ENCODE measurements at regions not wholly inside any gene's neighbourhood (a gene's known extent, or its start where the extent isn't known, plus 50 kb on each side); places are given as distances from the start of the nearest gene placed in this dataset.

DNA sequence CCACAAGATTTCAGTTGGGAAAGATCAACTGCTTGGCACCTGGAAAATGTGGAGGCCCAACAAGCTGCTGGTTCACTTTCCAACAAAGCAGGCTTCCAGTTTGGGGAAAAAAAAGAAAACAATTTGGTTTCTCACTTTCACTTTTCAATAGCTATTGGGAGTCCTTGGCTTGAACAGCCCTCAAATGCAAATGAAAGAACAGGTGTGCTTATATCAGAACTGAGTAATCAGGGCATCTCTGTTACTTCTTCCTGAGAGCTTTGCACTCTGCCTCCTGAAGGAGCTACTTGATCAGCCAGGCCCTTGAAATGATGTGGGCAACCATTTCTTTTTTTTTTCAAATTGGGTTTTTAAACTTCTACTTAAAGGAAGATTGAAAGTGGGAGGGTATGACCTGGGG lies 73.5 kb downstream of the MFAP3 start:
- ATAC-seq (no peak), DNase-seq (no peak)
- intact Hi-C loops (cut with DNase I), result no loop called here
- Histone ChIP-seq H3K36me3 (no peaks in the 10 kb centered on the region), H3K4me3 (no peak overlapping the region), H3K27ac (no peak overlapping the region), H3K4me1 (no peaks in the 10 kb centered on the region), H3K27me3 (no peaks in the 10 kb centered on the region), H3K9me3 (no peaks in the 10 kb centered on the region)
- TF ChIP-seq CTCF (IDR thresholded peaks at IDR 0.05), result no peak

DNA sequence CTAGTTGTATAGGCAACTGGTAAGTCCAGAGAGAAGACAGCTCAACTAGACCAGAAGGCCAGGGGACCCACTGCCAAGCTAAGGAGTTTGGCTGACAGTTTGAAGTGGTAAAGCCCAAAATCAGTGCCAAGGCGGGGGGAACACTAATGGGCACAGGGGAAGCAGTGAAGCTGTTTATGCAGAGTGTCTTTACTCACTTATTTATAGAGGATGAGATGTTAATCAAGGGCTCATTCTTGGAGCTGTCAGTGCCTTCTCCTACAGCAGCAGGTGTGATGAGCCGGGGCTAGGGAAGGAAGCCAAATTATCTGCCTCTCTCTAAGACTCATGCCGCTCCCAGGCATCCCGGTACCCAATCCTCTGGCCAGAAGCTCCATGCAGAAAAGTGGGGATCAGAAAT lies 75.2 kb upstream of the GALNT10 start:
- no peaks in the 10 kb centered on the region for H3K9me3 ChIP-seq
- no peaks in the 10 kb centered on the region for H3K36me3 ChIP-seq
- ATAC-seq, result no peak
- H3K27me3 ChIP-seq, result no peaks in the 10 kb centered on the region
- no peak for DNase-seq
- no peak overlapping the region for H3K27ac ChIP-seq
- H3K4me1 ChIP-seq, result no peaks in the 10 kb centered on the region
- intact Hi-C loops (cut with DNase I), result no loop called here
- no peak for TF ChIP-seq CTCF (IDR thresholded peaks at IDR 0.05)
- H3K4me3 ChIP-seq, result no peak overlapping the region

DNA sequence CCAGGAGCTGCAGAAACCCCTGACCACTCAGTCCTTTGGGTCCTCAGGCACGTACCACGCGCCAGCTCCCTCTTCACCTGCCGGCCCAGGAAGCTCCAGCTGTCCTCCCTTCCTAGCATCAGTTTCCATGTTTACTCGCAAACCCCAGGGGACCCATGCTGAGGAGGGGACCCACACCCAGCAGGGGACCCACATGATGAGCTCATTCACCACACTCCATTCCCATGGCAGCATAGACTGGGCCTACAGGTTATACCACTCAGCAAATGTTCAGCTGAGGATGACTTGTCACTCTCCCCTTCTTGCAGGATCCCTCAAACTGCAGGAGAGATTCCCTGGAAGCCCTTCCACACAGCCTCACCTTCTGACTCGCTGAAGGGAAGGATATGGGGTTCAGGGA lies 73.5 kb upstream of the GALNT10 start:
- Histone ChIP-seq H3K9me3 (no peaks in the 10 kb centered on the region), H3K27me3 (no peaks in the 10 kb centered on the region), H3K4me1 (no peaks in the 10 kb centered on the region), H3K27ac (no peak overlapping the region), H3K36me3 (no peaks in the 10 kb centered on the region), H3K4me3 (no peak overlapping the region)
- no peak for DNase-seq
- no peak for ATAC-seq
- intact Hi-C loops (cut with DNase I), result no loop called here
- TF ChIP-seq CTCF (IDR thresholded peaks at IDR 0.05), result no peak

DNA sequence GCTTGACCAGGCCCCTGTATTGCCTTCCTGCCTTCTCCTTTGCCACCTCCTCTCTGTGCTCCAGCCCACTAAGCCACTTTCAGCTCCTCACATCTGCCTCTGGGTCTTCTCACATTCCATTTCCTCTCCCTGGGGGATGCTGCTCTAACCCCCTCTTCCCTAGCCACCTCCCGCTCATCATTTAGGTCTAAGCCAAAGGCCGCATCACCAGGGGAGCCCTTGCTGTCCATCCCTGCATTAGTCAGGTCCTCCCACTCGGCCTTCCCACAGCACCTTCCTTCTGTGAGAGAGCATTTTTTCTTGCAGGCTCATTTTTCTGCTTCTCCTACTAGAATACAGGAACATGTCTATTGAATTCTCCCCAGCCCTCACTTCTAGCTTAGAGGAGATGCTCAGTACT lies 72.6 kb upstream of the GALNT10 start:
- Histone ChIP-seq H3K27ac (no peak overlapping the region), H3K9me3 (no peaks in the 10 kb centered on the region), H3K36me3 (no peaks in the 10 kb centered on the region), H3K4me1 (no peaks in the 10 kb centered on the region), H3K4me3 (no peak overlapping the region), H3K27me3 (no peaks in the 10 kb centered on the region)
- no peak for TF ChIP-seq CTCF (IDR thresholded peaks at IDR 0.05)
- ATAC-seq, result no peak
- DNase-seq, result no peak
- intact Hi-C loops (cut with DNase I), result no loop called here

GRCh38 chr5:154118385-154118784 lies 72.1 kb upstream of the GALNT10 start:
- no peak for DNase-seq
- Histone ChIP-seq H3K27ac (no peak overlapping the region), H3K27me3 (no peaks in the 10 kb centered on the region), H3K36me3 (no peaks in the 10 kb centered on the region), H3K9me3 (no peaks in the 10 kb centered on the region), H3K4me1 (no peaks in the 10 kb centered on the region), H3K4me3 (no peak overlapping the region)
- no peak for ATAC-seq
- intact Hi-C loops (cut with DNase I), result no loop called here
- TF ChIP-seq CTCF (IDR thresholded peaks at IDR 0.05), result no peak

DNA sequence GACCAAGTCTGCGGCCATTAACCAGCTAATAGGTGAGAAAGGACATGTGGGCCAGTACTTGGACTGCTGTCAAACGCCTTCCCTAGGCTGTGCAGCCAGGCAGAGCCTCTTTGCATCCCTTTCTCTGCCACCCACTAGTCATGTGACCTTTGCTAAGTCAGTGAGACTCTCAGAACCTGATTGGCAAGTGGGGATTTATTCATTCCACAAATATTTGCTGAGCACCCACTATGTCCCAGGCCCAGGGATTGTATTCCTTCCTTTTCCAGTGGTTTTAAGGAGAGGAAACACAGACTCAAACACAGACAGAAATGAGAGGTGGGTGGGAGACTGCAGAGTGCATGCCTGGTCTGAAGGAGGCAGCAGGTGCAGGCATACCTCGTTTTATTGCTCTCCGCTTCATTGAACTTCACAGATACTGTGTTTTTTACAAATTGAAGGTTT lies 71.6 kb upstream of the GALNT10 start:
- H3K36me3 ChIP-seq, result no peaks in the 10 kb centered on the region
- no peak overlapping the region for H3K4me3 ChIP-seq
- DNase-seq (no peak), ATAC-seq (peak; percentile 45)
- H3K27ac ChIP-seq, result no peak overlapping the region
- H3K9me3 ChIP-seq, result no peaks in the 10 kb centered on the region
- intact Hi-C loops (cut with DNase I), result no loop called here
- H3K27me3 ChIP-seq, result no peaks in the 10 kb centered on the region
- no peaks in the 10 kb centered on the region for H3K4me1 ChIP-seq
- no peak for TF ChIP-seq CTCF (IDR thresholded peaks at IDR 0.05)
